GM21717 (cell line): ENCODE measurements at regions not wholly inside any gene's neighbourhood (a gene's known extent, or its start where the extent isn't known, plus 50 kb on each side); places are given as distances from the start of the nearest gene placed in this dataset.

ENCODE experiments used
- ATAC-seq: cut with Tn5 transposase; IDR thresholded peaks from one replicate; pipeline ENCODE4 v1.9.1; 2021; ENCODE audit warnings: mild to moderate bottlenecking, moderate library complexity; ENCODE audit not compliant: unreplicated experiment

DNA sequence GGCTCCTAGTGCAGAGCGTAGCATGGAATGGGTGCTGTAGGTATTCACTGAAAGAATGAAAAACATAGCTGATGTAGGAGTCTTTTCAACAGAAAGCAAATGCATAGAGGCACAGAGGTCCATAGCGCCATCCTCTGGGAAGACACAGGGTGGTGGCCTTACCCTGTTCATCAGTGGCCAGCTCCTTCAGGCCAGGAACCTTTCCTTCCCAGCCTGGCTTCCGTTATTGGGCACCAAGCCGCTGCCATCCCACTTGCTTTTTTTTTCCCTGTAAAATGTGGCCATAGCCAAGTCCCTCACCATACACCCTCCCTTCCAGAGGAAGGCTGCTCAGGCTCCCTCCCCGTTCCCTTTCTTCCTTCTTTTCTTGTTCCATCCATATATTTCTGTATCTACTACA is 118.1 kb downstream of the ZNF621 start:
- no peak for ATAC-seq

DNA sequence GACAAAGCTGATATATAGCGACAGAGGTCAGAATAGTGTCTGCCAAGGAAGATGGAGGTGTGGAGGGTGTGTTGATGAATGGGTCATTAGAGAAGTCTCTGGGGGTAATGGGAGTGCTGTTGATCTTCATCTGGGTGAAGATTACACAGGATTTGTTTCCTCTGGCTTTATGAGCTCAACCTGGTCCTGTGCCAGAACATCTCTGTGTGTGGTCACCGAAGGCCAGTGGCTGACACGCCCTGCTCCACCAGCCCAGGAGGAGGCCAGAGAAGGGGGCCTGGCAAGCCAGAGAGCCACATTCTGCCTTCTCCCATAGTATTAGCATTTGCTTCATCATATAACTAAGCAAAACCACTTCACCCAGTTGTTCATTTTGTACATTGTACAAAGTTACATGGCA is 121.1 kb downstream of the ZNF621 start:
- no peak for ATAC-seq

DNA sequence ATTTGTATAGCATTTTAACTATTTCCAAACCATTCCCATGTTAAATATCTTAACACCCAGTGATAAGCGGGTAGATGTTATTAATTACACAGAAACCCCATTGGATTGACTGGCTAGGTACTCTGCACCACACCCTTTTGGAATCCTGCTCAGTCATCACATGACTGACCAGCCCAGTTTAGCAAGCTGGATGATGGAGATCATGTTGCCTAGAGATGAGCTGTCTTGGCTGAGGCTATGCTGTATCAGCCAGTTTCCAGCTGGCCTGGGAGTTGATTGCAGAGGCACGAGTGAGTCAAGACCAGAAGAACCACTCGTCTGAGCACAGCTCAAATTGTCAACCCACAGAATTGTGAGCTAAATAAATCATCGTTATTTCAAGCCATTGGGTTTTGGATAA is 124.6 kb downstream of the ZNF621 start:
- ATAC-seq: no peak

DNA sequence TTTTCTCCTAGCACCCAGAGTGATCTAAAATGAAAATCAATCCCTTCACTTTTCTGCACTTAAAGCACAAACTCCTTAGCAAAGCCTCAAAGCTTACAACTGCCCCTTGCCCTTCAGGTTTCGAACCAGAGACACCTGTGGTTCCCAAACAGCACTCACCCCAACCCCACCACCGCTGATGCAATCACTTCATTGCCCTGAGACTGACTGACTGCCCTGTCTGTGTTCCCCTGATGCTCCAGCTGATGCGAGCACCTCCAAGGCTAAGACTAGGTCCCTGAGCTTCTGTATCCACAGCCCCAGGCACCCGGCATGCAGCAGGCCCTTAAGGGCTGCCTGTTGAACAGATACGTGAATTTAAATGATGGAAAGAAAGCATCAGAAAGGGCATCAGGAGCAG is 127.3 kb downstream of the ZNF621 start:
- ATAC-seq: no peak

DNA sequence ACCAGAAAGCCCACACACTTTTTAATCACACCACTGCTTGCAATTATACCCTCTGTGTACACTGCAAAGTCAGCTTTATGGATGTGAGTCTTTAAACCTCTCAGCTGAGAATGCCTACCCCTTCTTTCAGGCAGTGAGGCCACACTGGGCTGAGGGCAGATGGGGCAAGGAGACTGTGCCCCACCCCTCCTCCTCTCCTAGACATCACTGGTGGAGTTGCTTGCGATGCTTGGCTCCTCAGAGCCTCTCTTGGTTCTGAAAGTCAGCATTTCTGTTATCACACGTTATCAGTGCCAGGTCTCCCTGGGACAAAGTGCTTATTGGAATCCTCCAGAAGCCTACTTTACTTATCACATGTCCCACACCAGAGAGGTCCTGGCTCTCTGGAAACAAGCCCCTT is 128.2 kb downstream of the ZNF621 start:
- ATAC-seq: no peak

DNA sequence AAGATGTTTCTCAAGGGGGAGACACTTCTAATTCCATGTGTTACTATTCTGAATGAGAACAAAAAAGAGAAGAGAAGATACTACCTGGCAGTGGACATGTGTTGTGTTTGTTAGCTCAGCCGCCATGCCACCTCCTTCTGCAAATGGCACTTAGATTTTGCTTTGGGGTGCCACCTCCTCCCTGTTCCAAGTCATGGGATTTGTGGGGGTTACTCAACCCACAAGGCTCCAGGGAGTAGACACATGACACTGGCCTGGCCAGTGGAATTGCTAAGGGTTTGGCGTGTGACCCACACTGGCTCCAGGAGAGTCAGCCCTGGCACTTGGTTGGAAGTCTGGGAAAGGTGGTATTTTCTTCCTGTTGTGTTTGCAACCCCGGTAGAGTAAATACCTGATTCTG is 129.1 kb downstream of the ZNF621 start:
- ATAC-seq: no peak

DNA sequence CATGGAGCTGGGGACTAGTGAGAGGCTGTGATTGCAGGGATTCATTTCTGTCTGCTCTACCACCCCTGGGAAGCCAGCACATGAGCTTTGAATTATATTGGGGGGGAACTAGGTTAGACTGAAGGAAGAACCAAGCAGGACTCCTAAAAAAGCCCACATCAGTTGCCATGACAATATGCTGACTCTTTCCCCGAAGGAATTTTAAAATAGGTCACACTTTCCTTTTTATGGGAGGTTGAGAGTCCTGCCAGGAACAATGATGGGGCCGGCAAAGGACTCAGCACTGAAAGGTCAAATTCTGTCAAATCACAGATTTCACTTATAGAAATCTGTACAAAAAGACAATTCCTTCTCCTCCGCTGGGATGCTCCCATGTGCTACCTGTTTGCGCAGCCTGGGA is 130.8 kb downstream of the ZNF621 start:
- no peak for ATAC-seq

DNA sequence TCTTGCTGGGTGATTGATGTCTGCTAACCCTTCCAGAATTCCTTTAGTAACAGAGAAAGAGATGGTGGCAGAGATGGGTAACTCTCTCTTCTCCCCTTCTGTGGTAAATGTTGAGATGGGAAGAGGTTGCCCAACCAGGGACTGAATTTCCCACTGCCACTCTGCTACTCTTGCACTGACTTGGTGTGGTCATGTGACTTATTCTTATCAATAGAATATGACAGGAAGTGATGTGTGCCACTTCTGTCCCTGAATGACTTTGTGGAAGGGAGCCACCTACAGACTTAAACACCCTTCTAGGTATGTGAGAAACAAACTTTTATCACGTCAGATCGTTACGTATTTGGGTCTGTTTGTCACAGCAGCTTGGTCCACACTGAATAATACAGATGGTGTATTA is 132.9 kb downstream of the ZNF621 start:
- no peak for ATAC-seq

DNA sequence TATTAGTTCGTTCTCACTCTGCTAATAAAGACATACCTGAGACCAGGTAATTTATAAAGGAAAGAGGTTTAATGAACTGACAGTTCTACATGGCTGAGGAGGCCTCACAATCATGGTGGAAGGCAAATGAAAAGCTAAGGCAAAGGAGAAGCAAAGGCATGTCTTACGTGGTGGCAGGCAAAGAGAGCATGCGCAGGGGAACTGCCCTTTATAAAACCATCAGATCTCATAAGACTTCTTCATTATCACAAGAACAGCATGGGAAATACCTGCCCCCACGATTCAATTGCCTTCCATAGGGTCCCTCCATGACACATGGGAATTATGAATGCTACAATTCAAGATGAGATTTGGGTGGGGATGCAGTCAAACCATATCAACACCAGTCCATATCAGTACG is 133.5 kb downstream of the ZNF621 start:
- ATAC-seq: no peak

DNA sequence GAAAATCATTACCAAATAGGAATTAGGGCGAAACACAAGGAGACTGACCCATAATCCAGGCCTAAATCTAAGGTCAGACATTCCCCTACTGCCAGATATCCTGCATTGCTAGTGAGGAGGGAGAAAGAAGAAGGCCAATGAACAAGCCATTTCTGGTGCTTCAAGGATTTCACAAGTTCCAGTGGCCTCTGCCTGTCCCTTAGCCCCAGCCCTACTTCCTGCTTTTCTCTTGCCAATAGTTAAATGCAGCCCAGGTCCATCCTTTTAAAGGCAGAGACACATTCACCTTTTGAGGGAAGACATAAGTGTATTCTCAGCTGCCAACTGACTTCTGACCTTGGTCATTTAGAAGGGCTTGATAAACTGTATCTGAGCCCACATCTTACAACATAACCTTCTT is 135.8 kb downstream of the ZNF621 start:
- ATAC-seq: no peak

DNA sequence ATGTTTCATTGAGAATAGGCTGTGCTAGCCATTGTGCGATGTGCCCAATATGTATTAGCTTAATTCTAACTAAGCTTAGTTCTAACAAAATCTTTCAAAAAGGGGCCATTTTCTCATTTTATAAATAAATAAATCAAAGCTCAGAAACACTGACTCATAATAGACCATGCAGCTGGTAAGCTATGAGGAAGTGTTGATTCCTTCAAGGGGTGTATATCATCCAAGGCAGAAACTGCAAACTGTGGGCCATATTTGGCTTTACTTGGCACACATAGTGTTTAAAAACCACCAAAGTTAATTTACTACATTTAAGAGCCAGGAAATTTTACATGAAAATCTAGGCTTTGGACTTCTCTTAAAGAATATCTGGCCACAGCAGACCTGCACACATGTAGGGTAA is 136.5 kb downstream of the ZNF621 start:
- no peak for ATAC-seq

DNA sequence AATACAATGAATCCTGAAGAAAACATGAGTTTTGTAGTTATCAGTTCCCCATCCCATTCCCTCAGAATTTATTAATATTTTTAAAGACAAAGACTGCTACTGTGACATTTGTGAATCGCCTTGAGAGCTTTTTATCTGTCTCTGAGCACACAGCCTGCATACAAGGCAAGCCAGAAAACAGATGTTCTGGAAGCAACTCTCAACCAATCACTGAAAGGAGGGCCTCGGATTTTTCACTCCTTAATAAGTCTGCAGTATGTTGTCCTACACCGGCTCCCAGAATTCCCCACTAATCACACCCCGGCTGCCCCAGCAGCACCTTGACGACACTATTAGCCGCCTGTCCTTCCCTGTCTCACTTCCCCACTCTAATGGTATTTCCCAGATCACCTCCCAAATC is 138.5 kb downstream of the ZNF621 start:
- ATAC-seq: no peak

DNA sequence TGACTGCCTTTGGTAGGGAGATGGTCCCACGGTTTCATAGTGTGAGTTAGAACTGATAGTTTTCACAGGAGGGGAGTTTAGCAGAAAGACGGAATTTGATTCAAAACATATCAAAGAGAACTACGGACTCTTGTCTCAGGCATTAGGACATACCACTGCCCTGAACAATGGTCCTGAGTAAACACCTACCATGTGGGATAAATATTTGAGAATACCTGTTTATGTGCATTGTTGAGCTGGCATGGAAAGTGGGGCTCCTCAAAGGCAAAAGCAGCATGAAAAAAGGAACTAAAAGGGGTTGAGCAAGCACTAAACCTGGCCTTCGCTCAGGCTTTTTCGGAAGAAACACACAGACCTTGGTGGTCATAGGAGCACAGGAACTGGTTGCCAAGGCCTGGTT is 144.4 kb downstream of the ZNF621 start:
- ATAC-seq: no peak

DNA sequence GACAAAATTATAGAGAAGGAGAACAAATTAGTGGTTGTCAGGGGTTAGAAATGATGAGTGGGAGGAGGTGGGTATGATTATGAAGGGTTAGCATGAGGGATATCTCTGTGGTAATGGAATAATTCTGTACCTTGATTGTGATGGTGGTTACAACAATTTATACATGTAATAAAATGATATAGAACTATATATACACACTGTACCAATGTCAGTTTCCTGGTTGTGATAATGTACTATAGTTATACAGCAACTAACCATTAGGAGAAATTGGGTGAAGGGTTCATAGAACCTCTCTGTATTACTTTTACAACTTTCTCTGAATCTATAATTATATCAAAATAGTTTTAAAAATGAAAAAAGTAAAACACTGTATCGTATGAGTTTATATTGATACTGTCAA is 148.1 kb downstream of the ZNF621 start:
- no peak for ATAC-seq

DNA sequence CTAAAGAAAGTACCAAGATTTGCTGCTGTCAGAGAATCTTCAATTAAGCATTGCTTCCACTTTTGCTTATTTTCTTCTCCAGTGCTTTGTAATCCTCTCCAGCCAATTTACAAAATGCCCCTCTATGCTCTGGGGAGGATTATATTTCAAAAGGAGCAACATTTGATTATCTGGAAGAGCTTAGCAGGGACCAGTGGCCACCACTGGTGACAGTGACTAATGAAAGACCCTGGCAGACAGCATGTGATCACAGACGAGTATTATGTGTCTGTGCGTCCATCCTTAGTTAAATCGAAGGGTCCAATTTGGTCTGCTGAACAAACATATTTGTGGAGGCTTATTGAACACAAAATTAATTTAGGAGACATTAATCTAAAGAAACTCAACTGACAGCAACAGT is 152.6 kb downstream of the ZNF621 start:
- ATAC-seq: no peak

DNA sequence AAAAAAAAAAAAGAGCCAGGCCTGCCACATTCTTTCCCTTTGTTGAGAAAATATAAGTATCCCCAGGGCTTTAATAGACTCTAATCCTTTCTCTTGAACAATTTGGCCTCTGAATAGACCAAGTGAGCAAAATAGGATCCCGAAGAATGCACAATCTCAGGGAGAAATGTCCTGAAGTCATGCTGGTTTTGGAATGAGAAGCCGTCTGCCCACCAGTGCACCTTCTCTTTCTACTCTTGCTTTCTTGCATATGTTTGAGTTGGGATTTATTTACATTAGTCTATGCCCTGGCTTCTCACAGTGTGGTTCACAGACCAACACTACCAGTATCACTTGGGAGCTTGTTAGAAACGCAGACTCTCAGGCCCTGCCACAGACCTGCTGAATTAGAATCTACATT is 153.0 kb downstream of the ZNF621 start:
- no peak for ATAC-seq

DNA sequence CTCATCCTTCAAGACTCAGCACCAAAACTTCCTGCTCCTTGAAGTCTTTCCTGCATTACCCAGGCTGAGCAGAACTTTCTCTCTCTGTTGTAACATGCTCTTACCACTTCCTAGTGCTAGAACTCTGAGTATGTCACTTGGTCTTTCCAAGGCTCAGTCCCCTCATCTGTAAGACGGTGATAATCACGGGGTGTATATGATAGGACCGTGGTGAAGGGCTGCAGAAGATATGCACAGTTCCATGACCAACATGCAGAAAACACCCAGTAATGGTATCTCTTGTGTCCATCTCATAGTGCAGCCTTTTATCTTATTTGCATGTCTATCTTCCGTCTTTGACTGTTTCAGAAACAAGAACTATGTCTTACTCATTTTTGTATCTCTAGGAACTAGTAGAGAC is 154.5 kb downstream of the ZNF621 start:
- ATAC-seq: no peak

DNA sequence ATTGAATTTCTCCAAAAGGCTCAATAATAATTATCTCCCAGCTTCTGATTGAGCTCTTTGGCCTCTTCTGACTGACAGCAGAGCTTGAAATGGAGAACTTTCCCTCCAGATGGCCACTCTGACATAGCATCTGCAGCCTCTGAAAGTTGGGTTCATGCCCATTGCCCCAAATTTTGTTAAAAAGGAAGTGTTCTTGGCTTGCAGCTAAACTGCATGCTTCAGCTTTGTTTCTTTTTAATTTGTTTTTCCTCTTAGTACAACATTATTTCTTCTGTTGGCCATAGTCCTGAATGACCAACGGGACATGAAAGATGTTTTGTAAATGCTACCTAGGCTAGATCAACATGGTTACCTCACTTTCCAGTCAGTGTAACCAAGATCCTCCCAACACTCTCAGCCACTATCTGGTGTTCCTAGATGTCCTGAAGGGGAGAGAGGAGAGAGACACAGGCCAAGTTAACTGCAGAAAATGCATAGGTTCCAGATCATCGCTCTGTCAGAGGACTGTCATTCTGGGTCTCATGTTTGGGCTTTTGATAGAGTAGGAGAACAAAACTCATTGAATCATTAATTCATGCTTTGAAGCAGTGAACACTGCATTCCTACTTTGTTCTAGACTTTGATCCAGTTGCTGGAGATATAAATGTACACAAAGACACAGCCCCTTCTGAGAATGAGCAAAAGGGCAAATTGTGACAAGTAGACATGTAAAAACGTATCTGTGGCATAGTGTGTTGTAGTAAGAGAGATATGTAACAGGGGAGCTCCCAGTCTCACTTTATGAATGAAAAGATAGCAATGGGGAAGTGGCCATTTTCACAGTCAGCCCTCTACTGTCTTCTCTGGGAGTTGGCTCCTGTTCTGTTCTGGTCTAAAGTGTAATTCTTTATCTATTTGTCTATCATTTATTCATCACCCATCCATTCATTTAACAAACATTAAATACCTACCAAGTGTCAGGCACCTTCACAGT is 156.2 kb downstream of the ZNF621 start:
- no peak for ATAC-seq

DNA sequence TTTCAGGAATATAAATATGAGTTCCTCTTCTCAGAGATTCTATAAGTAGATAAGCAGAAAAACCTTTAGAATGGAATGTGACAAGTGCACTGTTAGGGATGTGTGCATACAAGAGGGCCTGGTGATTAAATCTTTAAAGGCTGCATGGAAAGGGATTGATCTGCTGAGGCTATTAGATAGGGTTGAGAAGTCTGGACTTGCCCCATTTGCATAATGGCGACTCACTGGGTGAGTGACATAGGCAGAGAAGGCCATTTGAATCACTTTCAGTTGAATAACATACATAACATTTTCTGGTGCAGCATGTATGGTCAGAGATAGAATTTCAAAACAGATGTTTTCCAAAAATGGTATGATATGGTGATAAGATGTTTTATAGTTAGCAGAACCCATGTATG is 156.9 kb downstream of the ZNF621 start:
- ATAC-seq: no peak

DNA sequence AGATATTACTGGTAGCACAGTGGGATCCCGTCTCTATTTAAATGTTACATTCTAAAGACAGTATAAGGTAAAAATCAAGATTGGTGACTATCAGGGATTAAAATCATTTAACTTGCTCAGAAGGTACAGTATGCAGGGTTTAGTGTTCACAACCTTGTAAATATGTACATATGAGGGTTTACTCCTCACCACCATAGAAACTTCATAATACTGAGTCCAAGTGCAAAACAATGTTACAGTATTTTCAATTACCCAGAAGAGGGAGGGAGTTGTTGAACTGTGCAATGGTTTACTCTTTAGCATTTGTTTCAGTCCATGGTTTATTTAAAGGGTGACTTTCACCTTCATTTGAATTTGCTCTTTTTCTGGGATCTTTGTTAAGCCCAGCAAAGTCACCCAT is 165.1 kb downstream of the ZNF621 start:
- no peak for ATAC-seq

DNA sequence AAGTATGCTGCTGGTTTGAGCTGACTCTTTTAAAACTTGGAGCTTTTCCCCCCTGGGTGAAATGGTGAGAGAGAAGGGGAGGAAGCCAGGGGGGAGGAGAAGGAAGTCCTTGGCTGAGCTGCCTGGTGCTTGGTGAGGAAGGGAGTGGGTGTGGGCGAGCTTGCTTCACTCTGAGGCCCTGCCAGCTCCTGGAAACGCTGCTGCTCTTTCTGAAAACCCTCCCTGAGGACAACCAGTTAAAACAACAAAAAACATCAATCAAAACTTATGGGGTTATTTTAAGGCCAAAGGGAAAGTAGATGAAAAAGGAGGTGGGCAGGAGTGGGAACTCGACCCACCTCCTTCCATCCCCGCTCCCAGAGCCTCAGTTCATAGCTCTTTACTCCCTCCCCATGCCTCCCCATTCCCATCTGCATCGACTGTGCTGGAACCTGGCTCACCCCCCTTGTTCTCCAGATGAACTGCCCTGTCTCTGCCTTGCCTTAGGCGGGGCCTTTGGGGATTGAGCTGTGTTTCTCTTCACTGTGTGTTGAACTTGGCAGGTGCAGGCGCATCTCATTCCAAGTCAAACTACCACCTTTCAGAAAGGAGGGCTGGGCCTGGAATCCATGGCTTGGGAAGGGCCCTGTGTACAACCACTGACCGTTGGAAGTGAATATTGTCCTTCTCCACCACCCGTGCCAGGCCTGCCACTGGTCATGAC is 166.1 kb downstream of the ZNF621 start:
- no peak for ATAC-seq

DNA sequence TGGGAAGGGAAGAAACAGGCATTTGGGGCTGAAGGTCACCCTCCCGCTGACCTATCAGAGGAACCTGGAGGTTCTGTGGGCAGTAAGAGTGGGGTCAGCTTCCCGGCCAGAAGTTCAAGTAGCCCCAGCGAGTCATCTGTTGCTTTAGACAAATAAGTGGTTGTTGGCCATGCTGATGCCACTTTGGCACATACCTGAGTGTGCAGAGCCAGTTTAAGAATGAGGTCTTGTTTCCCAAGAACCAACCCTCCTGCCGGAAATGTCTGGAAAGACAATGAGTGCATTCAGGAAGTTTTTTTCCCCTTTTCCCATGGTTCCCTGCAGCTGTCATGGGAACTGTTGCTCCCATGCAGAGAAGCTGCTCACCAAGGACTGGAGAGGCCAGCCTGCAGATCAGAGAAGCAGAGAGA is 166.7 kb downstream of the ZNF621 start:
- ATAC-seq: no peak
